ENCODE measurements at regions not wholly inside any gene's neighbourhood (a gene's known extent, or its start where the extent isn't known, plus 50 kb on each side); places are given as distances from the start of the nearest gene placed in this dataset.
"Not testable (repeated sequence)": the region's sequence is repeated elsewhere in the genome, so short reads cannot be mapped to it uniquely, and the experiment has no call there.

- DNase-seq: no peak
These were observed 202.1 kb downstream of the HNRNPD start for GRCh38 chr4:82171531-82172155.

DNA sequence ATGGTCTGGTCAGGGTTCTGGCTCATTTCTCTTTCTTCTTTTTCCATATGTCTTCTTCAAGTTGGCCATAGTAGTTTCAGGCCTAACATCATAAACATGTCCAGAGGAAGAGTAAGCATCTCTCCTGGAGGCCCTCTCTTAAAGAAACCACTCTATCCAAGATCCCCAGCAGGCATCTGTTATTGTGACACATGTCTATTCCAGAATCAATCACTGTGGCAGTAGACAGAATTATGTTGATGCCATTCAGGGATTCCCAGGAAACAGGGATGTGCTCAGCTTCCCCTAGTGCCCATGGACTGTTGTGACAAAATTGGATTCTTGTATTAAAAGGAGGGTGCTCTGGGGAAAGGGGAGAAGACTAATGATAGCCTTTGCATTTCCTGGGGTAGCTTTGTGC, 224.0 kb downstream of the HNRNPD start:
- no peak for DNase-seq

- DNase-seq: no peak
These were observed 227.9 kb downstream of the HNRNPD start for GRCh38 chr4:82145850-82146249.

- DNase-seq: no peak
These were observed 233.4 kb downstream of the HNRNPD start for GRCh38 chr4:82140422-82140821.

DNA sequence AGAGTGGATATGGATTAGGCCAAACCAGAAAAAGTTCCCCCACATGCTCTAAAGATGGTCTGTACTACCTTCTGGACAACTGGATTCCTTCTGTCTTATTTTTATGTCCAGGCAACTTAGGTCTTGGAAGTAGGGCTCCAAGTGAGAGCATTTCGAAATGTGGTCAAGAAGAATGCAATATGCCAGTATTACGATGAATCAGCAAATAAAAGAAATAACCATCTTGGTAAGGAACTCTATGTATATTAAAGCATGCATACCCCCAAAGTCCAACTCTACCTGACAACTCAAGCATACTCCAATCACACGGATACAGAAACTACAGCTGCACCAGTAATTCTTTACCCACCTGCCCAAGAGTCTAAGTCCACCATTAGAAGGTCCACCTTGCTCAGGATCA, 234.5 kb downstream of the HNRNPD start:
- no peak for DNase-seq

GRCh38 chr4:82138374-82138773, 235.4 kb downstream of the HNRNPD start:
- DNase-seq: no peak

- no peak for DNase-seq
These were observed 237.5 kb downstream of the HNRNPD start for GRCh38 chr4:82136161-82136801.

GRCh38 chr4:82128355-82128754, 245.4 kb downstream of the HNRNPD start:
- DNase-seq: no peak

DNA sequence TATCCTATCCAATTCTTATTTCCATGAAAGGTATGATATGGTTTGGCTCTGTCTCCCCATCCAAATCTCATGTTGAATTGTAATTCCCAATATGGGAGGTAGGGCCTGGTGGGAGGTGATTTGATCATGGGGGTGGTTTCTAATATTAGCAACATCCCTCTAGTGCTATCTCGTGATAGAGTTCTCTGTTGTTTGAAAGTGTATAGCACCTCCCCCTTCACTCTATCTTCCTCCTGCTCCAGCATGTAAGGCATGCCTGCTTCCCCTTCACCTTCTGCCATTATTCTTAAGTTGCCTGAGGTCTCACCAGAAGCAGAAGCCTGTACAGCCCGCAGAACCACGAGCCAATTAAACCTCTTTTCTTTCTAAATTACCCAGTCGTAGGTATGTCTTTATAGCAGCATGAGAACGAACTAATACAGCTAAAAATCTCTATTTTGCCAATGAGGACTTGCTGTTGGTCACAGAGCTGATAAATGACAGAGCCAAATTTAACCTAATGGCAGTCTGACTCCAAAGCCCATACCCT, 247.2 kb downstream of the HNRNPD start:
- no peak for DNase-seq

GRCh38 chr4:82125787-82126297, 247.9 kb downstream of the HNRNPD start:
- DNase-seq: no peak

- DNase-seq: no peak
These were observed 248.6 kb downstream of the HNRNPD start for GRCh38 chr4:82124932-82125786.

GRCh38 chr4:82124365-82124764, 249.4 kb downstream of the HNRNPD start:
- DNase-seq: no peak

DNA sequence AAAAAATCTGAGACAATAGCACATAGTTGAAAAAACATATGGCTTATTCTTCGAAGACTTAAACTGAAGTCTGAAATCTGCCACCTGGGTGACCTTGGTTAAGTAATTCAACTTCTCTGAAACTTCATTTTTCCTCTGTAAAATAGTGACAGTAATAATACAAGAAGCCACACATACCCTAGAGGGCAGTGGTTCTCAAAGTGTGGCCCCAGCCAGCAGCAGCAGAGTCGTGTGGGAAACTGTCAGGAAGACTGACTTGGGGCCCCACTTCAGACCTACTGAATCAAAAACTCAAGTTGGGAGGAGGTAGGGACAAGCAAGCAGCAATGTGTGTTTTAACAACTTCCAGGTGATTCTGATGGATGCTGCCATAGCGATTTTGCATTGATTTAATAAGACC, 249.9 kb downstream of the HNRNPD start:
- DNase-seq: no peak

DNA sequence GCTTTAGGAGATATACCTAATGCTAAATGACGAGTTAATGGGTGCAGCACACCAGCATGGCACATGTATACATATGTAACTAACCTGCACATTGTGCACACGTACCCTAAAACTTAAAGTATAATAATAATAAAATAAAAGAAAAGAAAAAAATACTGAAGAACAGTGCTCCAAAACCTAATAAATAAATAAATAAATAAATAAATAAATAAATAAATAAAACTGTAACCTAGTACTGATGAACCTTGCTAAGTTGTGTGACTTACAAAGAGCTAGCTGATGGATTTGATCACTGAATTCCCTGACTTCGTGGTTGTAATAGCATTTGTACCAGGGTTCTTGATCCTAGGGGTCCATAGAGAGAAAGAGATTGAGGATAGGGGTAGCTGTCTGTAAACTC, 258.6 kb downstream of the HNRNPD start:
- DNase-seq: not testable (repeated sequence)

GRCh38 chr4:82108506-82108905, 265.3 kb downstream of the HNRNPD start:
- no peak for DNase-seq

GRCh38 chr4:82104578-82104977, 269.2 kb downstream of the HNRNPD start:
- no peak for DNase-seq

- DNase-seq: no peak
These were observed 273.7 kb downstream of the HNRNPD start for GRCh38 chr4:82099928-82100579.

GRCh38 chr4:82097504-82097903, 276.3 kb downstream of the HNRNPD start:
- no peak for DNase-seq

DNA sequence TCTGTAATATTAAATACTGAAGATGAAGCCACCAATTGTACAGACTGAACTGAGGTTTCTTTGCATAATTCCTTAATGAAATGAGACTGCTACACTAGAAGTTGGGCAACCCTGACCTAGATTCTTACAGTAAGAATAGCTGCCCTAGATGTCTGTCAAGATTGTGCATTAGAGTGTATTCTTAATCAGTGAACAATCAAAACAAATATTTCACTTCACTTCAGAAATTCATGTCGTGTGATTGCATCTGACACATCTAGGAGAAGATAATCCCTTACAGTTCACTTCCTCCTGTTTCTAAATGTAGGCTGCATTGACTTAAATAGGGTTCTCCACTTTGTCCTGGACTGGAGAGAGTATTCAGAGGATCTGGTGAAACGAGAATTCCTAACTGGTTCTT, 283.1 kb downstream of the HNRNPD start:
- no peak for DNase-seq

GRCh38 chr4:82084747-82085146, 289.0 kb downstream of the HNRNPD start:
- DNase-seq: no peak

- not testable (repeated sequence) for DNase-seq
These were observed 296.3 kb downstream of the HNRNPD start for GRCh38 chr4:82077471-82077995.

GRCh38 chr4:82076809-82077208, 297.0 kb downstream of the HNRNPD start:
- DNase-seq: no peak

- no peak for DNase-seq
These were observed 297.4 kb downstream of the HNRNPD start for GRCh38 chr4:82076359-82076758.
